ENCODE measurements at regions not wholly inside any gene's neighbourhood (a gene's known extent, or its start where the extent isn't known, plus 50 kb on each side); places are given as distances from the start of the nearest gene placed in this dataset.

- TF ChIP-seq CTCF (IDR thresholded peaks at IDR 0.05; ENCODE audit: poor library complexity, severe bottlenecking): no peak
- no peak for TF ChIP-seq EZH2 (IDR thresholded peaks at IDR 0.05; ENCODE audit: borderline replicate concordance, insufficient read depth, low read length, poor library complexity, severe bottlenecking)
- TF ChIP-seq TAF1 (IDR thresholded peaks at IDR 0.05; ENCODE audit: low read depth): no peak
- no peak for TF ChIP-seq POLR2AphosphoS5 (IDR thresholded peaks at IDR 0.05)
- TF ChIP-seq EP300 (conservative IDR thresholded peaks at IDR 0.05; ENCODE audit: poor library complexity, severe bottlenecking): no peak
- no peak for TF ChIP-seq SMC3 (conservative IDR thresholded peaks at IDR 0.05; ENCODE audit: poor library complexity)
- TF ChIP-seq REST (IDR thresholded peaks at IDR 0.05; ENCODE audit: borderline replicate concordance): no peak
- TF ChIP-seq RAD21 (conservative IDR thresholded peaks at IDR 0.05): no peak
- TF ChIP-seq MXI1 (conservative IDR thresholded peaks at IDR 0.05; ENCODE audit: poor library complexity, severe bottlenecking): no peak
Measured at GRCh38 chr11:32003335-32003734, 87.5 kb upstream of the RCN1 start.

Measured in neural cell (in vitro differentiated cells).